Lower leg skin (tissue), 3 donors: ENCODE measurements at regions not wholly inside any gene's neighbourhood (a gene's known extent, or its start where the extent isn't known, plus 50 kb on each side); places are given as distances from the start of the nearest gene placed in this dataset.
"Not testable (repeated sequence)": the region's sequence is repeated elsewhere in the genome, so short reads cannot be mapped to it uniquely, and the experiment has no call there.

ENCODE experiments used
- POLR2A ChIP-seq, 2 donors: fragments of 450-650 bp; IDR thresholded peaks; one replicate each; pipeline ENCODE4 v1.6.1; 2016 to 2017; ENCODE audit warnings: antibody characterized with exemption in 2 of 2, mild to moderate bottlenecking in 1 of 2, moderate library complexity in 1 of 2
- TF ChIP-seq, protein P1 (sequence below), 3 donors: fragments of 450-650 bp; IDR thresholded peaks; one replicate each; pipeline ENCODE4 v1.5.1; 2016; ENCODE audit warnings: antibody characterized with exemption in 3 of 3, mild to moderate bottlenecking in 3 of 3, moderate library complexity in 2 of 3

GRCh38 chr9:36500931-36501330 is 71.8 kb upstream of the MELK start:
- TF ChIP-seq, protein P1, sequence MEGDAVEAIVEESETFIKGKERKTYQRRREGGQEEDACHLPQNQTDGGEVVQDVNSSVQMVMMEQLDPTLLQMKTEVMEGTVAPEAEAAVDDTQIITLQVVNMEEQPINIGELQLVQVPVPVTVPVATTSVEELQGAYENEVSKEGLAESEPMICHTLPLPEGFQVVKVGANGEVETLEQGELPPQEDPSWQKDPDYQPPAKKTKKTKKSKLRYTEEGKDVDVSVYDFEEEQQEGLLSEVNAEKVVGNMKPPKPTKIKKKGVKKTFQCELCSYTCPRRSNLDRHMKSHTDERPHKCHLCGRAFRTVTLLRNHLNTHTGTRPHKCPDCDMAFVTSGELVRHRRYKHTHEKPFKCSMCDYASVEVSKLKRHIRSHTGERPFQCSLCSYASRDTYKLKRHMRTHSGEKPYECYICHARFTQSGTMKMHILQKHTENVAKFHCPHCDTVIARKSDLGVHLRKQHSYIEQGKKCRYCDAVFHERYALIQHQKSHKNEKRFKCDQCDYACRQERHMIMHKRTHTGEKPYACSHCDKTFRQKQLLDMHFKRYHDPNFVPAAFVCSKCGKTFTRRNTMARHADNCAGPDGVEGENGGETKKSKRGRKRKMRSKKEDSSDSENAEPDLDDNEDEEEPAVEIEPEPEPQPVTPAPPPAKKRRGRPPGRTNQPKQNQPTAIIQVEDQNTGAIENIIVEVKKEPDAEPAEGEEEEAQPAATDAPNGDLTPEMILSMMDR (IDR thresholded peaks at IDR 0.05): not testable (repeated sequence)
- not testable (repeated sequence) for TF ChIP-seq POLR2A (IDR thresholded peaks at IDR 0.05)
